SHP77 (cell line): ENCODE measurements at regions not wholly inside any gene's neighbourhood (a gene's known extent, or its start where the extent isn't known, plus 50 kb on each side); places are given as distances from the start of the nearest gene placed in this dataset.

Experiments used
- DNase-seq, 2 experiments: peaks; one replicate each; lab custom pipeline; 2025; lab: John Stamatoyannopoulos, UW

DNA sequence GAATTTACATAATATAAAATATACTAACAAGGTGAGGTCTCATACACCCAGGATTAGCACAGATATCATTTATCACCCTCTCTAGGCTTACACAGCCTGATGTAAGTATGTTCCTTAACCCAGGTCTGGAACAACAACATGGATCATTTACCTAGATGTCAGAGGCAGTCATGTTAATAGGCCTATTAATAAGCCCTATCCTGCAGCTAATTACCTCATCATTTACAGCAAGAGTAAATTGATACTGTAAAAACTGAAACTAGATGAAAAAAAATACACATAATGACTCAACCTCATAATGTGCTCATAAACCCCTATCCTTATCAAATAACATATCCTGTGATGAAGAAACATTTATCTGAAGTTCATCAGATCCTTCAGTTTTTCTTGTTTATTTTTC is 334.3 kb upstream of the MANEA start:
- no peak for DNase-seq

DNA sequence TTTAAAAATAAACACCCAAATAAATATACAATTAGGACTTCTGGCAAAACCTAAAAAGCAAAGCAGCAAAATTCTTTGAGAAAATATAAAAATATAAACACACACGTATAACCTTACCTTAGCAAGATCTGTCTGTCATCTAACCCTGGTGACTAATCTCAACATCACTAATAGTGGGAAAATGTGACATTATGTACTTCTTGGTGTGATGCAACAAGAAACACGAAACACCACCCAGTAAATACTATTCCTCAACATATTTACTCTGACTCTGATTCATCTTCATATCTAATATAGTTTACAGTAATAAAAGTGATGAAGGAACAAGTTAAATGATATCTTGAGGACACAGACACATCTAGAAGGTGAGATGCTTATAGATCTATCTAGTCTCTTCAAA is 332.6 kb upstream of the MANEA start:
- no peak for DNase-seq

DNA sequence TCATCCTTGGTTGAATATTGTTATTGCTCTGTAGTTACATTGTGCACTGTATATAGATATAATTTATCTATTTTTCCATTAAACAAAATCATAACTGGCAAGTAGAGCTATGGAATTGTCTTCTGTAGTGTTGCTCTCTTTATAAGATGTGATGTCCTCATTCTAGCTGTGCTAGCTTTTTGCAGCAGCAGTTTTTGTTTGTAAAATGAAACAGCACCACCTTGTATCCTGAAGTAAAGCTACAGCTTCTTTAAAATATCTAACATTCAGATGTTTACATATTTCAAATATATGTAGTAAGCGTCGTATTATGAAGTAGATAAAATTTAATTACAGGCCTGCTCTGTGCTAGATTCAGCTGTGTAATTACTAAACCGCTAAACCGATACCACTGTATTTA is 328.8 kb upstream of the MANEA start:
- no peak for DNase-seq

DNA sequence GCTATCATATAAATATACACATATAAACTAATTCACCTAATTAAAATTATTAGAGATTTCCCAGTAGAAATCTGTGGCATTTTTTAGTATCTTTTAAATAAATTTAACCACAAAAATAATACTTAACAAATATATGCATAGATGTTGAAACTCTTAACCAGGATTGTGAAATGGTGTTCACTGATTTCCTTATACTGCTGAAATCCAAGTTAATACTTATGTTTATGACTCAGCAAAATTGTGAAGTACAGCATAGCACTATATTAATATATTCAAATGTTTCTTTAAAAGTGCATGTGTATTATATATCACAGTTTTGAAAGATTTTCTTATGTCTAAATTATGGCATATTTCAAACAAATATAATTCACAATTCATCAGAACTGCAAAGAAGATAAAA is 328.2 kb upstream of the MANEA start:
- DNase-seq: no peak

DNA sequence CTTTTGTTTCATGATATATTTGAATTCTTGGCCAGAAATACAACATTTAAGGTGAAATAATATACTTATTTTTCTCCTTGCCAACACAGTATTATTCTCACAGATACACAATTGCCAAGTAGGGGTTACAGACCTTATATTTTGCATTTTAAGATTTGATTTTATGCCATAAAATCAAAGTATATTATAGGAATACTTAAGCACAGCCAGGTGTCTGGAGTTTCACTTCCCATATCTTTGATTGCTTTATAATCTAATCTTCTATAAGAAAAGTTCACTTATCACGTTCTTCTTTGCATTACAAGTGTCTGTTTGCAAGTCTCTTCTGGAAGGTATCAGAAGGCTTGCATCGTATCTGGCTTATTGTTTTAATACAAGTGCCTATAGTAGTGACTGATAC is 327.7 kb upstream of the MANEA start:
- no peak for DNase-seq

DNA sequence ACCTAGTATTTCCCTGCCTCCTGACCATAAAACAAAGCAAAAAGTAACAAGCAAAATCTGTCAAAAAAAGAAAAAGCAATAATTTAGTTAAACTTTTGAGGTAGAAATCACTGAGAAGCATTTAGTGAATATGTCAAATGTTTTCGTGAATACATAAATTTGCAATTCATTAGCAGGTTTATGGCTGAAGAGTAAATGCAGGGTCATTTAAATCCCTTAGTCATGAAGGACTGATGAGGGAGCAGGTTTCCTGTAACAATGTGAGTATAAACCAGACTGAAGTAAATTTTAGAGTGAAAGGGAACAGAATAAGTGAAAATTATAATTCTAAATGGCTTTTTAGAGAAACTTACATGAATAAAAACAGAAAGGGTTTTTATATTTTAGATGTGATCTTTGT is 313.5 kb upstream of the MANEA start:
- DNase-seq: no peak

DNA sequence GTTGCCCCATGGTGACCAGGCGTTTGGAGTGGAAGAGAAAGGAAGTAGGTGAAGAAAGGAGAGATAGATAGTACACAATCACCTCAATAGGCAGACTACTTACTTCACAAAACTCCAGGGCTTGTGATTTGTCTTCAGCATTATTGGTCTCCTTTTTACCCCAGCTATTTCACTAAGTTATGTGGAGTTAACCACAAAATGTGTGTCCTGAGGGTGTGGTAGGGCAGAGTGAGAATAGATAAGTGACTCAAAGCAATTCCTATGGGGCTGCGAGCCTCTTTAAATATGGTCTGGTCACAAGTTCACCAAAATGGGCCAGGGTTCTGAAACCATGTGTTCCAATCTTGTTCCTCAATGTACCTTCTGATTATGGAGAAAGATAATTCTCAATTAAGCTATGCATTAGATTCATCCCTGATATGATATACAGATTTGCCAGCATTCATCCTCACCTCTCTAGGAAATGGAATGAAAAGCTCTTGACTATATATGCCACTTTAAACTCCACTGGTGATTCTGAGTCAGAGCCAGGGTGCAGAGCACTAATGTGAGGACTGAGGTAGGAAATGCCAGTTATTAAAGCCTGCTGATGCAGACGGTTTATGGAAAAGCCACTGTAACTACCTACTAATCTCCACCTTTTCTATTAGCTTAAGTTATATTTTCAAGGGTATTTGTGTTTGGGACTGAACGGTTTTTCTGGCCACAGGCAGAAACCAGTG is 310.6 kb upstream of the MANEA start:
- DNase-seq: no peak

DNA sequence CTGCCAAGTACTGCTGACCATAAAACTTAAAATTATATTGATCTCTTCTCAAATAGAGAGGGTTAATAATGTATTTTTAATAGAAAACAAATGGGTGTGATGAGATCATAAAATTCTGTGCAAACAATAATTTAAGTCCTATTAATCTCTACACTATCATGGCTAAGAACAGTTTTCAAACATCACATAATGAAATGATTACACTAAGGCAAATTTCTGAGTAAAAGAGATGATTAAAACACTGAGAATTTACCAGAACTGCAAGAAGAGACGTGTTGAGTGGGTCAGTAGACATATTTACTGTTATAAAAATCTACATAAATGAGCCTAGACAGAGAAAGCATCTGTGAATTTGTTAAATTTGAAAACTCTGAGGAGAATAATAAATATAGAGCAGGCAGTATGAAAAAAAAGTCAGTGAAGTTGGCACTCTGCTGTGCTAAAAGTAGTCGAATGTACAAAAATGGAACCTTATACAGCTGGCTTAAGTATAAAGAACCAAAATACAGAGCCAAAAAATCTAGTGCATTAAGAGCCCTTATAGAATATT is 302.6 kb upstream of the MANEA start:
- DNase-seq: no peak

DNA sequence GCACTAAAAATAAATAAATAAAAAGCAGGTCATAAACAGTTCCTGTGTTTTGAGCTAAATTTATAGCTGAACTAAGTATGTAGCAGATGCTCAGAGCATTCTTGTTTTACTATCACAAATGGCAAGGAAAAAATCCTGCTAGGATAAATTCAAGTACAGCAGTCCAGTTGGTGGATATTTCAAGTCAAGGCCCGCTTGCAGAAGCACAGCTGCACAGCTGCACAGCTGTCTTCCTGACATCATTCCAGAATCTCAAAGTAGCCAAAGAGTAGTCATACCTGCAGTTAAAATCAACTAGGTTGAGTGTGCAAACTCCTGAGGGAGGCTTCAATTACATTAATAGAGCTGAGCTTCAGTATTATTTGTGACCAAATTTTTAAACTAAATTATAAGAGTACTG is 297.7 kb upstream of the MANEA start:
- DNase-seq: no peak

DNA sequence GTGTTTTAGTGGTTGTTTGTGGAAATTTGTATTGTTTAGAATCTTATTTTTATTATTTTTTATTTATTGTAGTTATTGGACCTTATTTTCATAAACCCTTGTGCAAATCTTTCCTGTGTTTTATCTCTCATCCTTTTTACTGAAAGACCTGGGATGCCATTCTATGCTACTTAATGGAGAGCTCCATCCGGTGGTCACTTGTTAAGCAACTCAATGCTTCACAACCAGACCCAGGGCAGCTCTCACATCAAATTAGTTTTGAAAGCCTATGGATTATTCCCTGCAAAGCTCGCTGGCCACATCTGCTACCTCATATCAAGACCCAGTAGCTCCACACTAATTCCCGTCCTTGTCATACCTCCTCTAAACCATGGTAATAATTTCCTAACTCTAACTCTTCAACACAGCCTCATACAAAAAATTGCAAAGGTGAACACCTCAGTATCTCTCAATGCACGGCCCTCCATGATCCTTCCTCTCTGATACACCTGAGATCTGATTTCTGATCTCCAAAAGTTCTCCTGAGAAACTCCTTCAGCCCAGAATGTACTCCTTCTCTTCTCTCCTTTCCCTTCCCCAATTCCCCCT is 296.6 kb upstream of the MANEA start:
- peak; percentile 61 to 72 for DNase-seq

DNA sequence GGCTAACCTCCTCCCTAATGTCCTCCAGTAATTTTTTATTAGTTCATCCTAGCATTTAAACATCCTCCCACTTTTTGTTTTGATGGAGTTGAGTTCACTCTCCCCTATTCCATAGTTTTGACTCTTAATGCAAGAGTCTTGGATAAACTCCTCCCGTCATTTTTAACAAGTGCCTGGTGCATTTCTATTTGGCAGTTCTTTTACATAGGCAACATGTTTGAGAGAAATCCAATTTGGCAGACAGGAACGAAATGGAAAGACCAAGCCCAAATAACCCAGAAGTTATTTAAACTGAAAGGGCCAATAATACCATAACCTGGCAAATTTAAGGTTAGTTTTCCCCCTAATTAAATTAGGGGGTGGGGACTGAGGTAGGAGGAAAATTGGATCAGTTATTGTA is 291.5 kb upstream of the MANEA start:
- DNase-seq: no peak

DNA sequence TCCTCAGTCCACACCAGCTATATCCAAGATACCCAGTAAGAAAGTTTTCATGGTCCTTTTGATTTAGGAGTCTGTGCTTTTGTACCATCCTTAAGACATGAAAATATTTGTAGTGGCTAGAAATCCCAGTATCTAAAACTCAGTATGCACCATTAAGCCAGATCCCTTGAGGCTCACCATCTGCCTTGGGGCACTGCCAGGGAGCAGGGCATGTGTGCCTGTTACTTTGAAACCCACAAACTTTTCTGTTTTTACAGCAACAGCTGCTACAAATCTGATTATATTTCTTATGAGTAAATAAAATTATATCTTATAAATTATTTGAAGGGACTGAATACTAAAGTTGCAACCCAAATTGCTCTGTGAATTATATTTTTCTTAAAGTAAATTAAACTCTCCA is 290.5 kb upstream of the MANEA start:
- DNase-seq: no peak

DNA sequence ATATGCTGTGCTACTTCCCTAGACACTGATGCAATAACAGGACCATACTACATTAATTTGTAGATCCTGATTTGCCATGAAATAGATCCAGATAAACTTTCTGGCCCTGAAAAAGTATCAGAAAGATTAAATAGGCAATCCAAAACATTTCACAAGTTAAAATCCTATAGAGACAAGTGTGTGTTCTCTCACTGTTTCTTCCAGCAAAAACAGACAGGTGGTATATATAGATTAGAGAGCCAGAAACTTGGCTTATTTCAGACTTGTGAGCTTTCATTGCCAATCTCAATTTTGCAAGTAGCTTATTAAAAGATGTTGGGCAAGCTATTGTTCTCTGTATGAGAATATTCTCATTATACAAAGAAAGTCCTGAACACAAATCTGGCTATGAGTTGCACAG is 289.1 kb upstream of the MANEA start:
- no peak for DNase-seq

DNA sequence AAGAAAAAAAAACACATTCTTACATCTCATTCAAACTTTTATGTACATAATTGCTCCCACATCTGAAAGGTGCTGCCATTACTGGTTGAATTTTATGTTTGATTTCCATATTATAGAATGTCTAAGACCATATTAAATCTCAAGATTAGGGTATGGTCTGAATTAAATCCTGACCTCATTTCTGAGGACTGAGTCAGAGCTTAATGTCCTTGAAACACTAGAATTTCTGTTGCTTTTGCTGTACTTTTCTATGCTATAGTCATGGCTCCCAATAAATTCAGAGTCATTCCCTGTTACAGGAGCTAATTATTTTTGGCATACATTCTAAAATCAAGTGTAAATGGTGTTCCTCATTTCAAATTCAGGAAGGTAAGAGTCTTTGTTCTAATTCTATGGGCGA is 285.3 kb upstream of the MANEA start:
- DNase-seq: no peak

DNA sequence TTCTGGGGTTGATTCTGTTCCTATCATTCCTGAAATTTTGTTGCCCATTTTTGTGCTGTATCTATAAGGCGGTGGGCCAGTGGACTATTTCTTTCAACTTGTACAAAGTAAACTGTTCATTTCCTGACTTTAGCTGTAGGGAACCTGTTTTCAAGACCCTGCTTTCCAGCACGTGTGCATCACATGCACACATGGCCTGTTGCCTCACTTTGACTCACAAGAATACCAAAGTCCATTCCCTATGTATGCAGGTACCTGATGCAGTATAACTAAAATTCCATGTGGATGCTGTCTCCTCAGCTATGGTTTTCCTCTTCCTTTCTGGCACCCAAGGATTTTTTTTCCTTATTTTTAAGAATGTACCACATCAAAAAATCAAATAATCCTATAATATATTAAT is 284.1 kb upstream of the MANEA start:
- no peak for DNase-seq

DNA sequence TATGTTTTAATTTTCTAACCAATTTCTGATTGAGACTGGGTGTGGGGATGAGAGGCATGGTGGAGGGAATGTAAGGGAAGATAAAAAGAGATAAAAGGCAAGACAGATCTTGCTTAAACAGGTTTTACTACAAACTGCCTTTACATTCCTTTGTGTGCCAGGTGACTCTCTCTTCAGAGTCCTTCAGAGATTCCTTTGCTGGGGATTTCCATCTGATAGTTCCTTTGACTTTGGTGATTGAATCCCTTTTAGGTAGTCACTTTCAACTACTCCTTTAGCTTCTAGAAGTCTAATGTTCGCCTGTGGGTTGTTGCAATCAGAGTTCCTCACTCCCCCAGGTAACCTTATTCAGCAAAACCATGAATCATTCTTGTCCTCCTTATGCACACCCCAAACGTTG is 283.3 kb upstream of the MANEA start:
- no peak for DNase-seq

DNA sequence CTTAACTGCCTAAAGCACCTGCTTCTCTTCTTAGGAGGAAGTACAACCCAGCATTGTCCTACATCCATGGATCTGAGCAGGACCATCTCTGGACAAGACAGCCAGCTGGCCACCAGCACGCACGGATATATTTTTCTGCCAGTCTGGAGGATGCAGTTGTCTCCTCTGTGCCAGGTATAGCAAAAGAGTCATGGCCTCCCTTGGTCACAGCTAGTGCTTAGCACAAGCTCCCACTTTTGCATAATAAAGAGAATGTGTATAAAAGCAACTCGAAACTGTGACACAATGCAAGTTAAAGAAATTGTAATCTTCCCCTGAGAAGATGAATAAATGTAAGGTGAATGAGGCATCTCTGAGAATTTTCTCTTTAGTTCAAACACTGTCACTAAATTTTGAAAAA is 267.8 kb upstream of the MANEA start:
- no peak for DNase-seq

DNA sequence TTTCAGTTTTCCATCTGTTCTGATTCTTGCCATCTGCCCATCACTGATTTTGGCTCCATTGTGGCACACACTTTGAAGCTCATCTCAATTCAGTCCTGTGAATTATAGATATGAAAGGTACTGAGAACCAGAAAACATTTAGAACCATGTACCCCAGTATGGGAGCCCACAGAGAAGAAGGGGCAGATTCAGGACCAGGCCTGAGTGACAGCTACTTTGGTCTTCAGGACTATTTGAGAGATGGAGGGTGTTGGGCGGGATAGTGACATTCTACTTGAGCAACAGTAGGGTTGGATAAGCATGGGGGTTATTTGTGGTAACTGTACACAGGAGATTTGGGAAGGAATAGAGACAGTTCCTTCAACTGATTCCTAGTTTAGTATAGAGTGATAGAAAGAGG is 259.2 kb upstream of the MANEA start:
- no peak for DNase-seq

DNA sequence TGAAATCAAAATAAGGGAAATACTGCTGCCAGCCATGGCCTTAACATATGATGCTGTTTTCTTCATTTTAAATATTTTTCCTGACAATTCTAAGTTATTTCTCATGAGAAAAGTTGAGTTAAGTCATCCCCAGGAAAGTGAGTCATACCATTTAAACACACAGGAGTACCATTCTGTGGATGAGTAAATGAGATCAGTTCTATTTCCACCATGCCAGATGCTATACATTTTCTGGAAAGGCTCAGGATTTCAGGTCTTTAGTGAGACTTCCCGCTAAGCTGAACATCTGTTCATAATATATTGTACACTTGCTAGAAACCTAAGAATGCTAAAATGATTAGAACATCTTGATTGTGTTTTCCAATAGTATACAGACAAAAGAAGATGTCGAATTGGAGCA is 256.2 kb upstream of the MANEA start:
- DNase-seq: no peak

DNA sequence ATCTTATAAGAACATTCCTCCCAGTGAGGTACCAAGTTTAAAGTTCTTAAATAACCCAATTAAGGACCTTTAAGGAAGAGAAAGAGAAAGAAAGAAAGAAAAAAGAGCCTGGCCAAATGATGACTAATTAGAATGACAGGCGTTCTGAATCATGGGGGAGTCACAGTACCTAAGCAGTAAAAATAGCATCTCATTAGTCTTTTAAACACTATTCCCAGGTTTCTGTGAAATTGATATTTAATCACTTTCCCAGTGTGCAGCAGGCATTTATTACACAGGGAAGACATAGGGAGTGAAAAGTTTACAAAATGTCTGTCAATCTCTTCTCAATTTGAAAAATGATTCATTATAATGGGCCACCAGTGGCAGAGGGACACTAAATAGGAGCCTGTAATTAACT is 251.4 kb upstream of the MANEA start:
- no peak for DNase-seq

DNA sequence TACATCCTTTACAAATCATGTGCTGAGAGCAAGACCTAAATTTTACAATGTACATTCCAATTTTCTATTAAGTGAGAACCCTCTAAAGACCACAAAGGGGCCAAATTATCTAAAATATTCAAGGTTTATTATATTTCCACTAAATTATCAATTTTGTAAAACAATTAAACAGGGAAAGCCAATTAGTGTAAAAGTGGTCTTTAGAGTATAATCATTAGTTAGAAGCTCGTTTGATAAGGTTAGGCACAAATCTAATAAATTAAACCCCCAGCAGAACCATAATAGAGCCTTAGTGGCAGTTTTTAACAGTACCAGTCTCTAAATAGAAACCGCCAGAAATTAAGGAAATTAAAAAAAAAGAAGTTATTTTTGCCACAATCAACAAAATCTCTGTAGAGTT is 249.1 kb upstream of the MANEA start:
- no peak for DNase-seq

DNA sequence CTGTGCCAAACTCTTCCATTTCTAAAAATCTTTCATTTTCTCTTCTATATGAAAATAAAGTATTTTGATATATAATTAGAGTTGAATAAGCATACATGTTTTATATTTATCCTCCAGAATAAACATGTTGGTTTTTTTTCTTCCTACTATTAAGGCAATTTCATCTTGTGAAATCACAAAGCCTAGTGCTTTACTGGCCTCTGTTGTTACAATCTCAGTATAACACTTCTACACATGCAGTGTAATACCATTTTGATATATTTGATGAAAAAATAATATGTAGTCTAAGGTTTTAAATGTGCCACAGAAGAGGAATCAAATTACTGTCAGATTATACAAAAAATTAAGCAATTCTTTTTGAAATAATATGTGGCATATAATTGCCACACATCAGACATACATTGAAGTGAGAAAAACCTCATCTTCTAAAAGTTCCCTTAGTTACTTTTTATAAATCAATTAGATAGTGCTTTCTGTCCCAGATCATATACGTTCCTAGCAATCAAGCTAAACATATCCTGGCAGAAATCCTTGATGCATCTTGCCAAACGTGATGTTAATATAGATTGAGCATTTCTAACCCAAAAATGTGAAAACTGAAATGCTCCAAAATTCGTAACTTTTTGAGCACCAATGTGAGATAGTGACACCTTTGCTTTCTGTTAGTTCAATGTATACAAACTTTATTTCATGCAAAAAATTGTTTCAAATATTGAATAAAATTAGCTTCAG is 225.1 kb upstream of the MANEA start:
- no peak for DNase-seq

DNA sequence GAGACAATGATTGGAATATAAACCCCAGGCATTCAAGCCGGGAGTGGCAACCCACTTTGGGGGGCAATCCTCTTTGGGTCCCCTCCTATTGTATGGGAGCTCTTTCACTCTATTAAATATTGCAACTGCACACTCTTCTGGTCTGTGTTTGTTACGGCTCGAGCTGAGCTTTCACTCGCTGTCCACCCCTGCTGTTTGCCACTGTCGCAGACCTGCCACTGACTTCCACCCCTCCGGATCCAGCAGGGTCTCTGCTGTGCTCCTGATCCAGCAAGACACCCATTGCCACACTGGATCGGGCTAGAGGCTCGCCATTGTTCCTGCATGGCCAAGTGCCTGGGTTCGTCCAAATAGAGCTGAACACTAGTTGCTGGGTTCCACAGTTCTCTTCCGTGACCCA is 222.8 kb upstream of the MANEA start:
- no peak for DNase-seq
